Mucosa of rectum (tissue), 2 donors: ENCODE measurements at regions not wholly inside any gene's neighbourhood (a gene's known extent, or its start where the extent isn't known, plus 50 kb on each side); places are given as distances from the start of the nearest gene placed in this dataset.

Experiments used
- H3K27ac ChIP-seq, 2 donors: one replicate each; pipeline ENCODE4 v1.7.0; 2013; ENCODE audit warnings: inconsistent platforms in 2 of 2, low read depth in 2 of 2, low read length in 2 of 2
- H3K27me3 ChIP-seq, 2 donors: one replicate each; pipeline ENCODE4 v1.7.0; 2013; ENCODE audit warnings: low read length in 2 of 2; ENCODE audit not compliant: control insufficient read depth in 2 of 2, insufficient read depth in 2 of 2
- H3K36me3 ChIP-seq, 2 donors: one replicate each; pipeline ENCODE4 v1.7.0; 2013; ENCODE audit warnings: low read length in 2 of 2; ENCODE audit not compliant: control insufficient read depth in 2 of 2, insufficient read depth in 2 of 2
- H3K4me1 ChIP-seq, 2 donors: one replicate each; pipeline ENCODE4 v1.7.0; 2013; ENCODE audit warnings: low read length in 2 of 2, mild to moderate bottlenecking in 1 of 2; ENCODE audit not compliant: control insufficient read depth in 2 of 2, insufficient read depth in 2 of 2
- H3K4me3 ChIP-seq, 2 donors: one replicate each; pipeline ENCODE4 v1.7.0; 2013; ENCODE audit warnings: low read length in 2 of 2
- H3K9ac ChIP-seq, 2 donors: one replicate each; pipeline ENCODE4 v1.7.0; 2013; ENCODE audit warnings: low read length in 2 of 2, low read depth in 1 of 2, mild to moderate bottlenecking in 1 of 2
- H3K9me3 ChIP-seq, 2 donors: one replicate each; pipeline ENCODE4 v1.7.0; 2013; ENCODE audit warnings: low read length in 2 of 2; ENCODE audit not compliant: control insufficient read depth in 2 of 2
- donor health status: healthy.
- donor health status: Normal muscosa, but diverticular disease.

GRCh38 chr3:98980915-98981596 is 79.6 kb upstream of the DCBLD2 start:
- Histone ChIP-seq H3K27me3 (no peaks in the 10 kb centered on the region), H3K4me3 (no peak overlapping the region), H3K9ac (no peak overlapping the region), H3K9me3 (no peaks in the 10 kb centered on the region), H3K4me1 (no peaks in the 10 kb centered on the region), H3K27ac (no peak overlapping the region), H3K36me3 (no peaks in the 10 kb centered on the region)

DNA sequence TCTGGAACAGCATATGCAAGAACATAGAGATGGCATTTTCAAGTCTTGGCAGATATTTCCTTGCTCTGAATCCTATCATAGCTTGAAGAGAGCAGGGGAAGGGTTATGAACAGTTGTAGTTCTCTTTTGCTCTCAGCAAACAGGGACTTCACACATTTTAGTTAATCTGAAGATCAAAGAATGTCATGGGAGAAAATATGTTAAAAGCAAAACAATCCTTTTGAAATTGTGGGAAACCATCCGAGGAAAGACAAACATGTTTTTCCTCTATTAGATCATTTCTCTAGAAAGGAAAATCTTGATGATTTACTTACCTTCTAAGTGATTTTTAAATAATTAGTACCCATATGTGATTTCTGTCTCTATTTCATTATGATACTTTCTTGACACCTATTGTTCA is 77.8 kb upstream of the DCBLD2 start:
- Histone ChIP-seq H3K36me3 (no peaks in the 10 kb centered on the region), H3K4me3 (no peak overlapping the region), H3K9me3 (no peaks in the 10 kb centered on the region), H3K9ac (no peak overlapping the region), H3K27me3 (no peaks in the 10 kb centered on the region), H3K27ac (no peak overlapping the region), H3K4me1 (no peaks in the 10 kb centered on the region)

- Histone ChIP-seq H3K4me1 (no peaks in the 10 kb centered on the region), H3K4me3 (no peak overlapping the region), H3K27ac (no peak overlapping the region), H3K27me3 (no peaks in the 10 kb centered on the region), H3K36me3 (no peaks in the 10 kb centered on the region), H3K9me3 (no peaks in the 10 kb centered on the region), H3K9ac (no peak overlapping the region)
These were observed 76.7 kb upstream of the DCBLD2 start for GRCh38 chr3:98978068-98978811.

GRCh38 chr3:98977520-98977919 is 76.0 kb upstream of the DCBLD2 start:
- no peaks in the 10 kb centered on the region for H3K27me3 ChIP-seq
- H3K9me3 ChIP-seq, result no peaks in the 10 kb centered on the region
- H3K36me3 ChIP-seq, result no peaks in the 10 kb centered on the region
- no peak overlapping the region for H3K4me3 ChIP-seq
- no peak overlapping the region for H3K9ac ChIP-seq
- H3K27ac ChIP-seq, result no peak overlapping the region
- no peaks in the 10 kb centered on the region for H3K4me1 ChIP-seq

GRCh38 chr3:98974442-98974841 is 72.9 kb upstream of the DCBLD2 start:
- H3K4me1 ChIP-seq, result no peaks in the 10 kb centered on the region
- no peaks in the 10 kb centered on the region for H3K27me3 ChIP-seq
- no peak overlapping the region for H3K27ac ChIP-seq
- H3K4me3 ChIP-seq, result no peak overlapping the region
- H3K36me3 ChIP-seq, result no peaks in the 10 kb centered on the region
- H3K9ac ChIP-seq, result no peak overlapping the region
- H3K9me3 ChIP-seq, result no peaks in the 10 kb centered on the region

GRCh38 chr3:98972720-98973119 is 71.2 kb upstream of the DCBLD2 start:
- Histone ChIP-seq H3K9me3 (no peaks in the 10 kb centered on the region), H3K36me3 (no peaks in the 10 kb centered on the region), H3K27ac (no peak overlapping the region), H3K27me3 (no peaks in the 10 kb centered on the region), H3K4me1 (no peaks in the 10 kb centered on the region), H3K4me3 (no peak overlapping the region), H3K9ac (no peak overlapping the region)

GRCh38 chr3:98972155-98972554 is 70.7 kb upstream of the DCBLD2 start:
- H3K36me3 ChIP-seq, result no peaks in the 10 kb centered on the region
- H3K4me1 ChIP-seq, result no peaks in the 10 kb centered on the region
- H3K9me3 ChIP-seq, result no peaks in the 10 kb centered on the region
- no peak overlapping the region for H3K27ac ChIP-seq
- H3K9ac ChIP-seq, result no peak overlapping the region
- H3K4me3 ChIP-seq, result no peak overlapping the region
- H3K27me3 ChIP-seq, result no peaks in the 10 kb centered on the region

DNA sequence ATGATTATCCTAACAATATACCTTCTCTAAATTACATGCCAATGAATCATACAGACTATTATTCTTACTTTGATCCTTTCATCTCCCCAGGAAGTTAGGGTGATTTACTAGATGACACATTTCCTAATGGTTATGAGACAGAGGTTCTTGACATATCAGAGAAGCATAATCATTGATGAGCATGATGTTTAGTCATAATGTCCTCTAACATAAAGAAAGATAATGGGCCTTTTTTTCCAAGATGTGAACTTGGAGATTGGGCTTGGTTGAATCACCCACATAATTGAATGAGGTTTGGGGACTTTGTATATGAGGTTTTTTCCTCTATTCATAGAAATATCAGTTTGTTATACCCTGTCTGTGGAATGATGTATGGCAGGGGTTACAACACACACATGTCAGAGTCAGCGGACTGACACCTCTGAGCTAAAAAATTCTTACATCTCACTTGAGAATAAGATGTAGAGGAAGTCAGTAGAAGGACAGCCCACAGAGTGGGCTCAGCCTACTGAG is 69.7 kb upstream of the DCBLD2 start:
- H3K9me3 ChIP-seq, result no peaks in the 10 kb centered on the region
- no peak overlapping the region for H3K9ac ChIP-seq
- H3K4me3 ChIP-seq, result no peak overlapping the region
- H3K4me1 ChIP-seq, result no peaks in the 10 kb centered on the region
- no peaks in the 10 kb centered on the region for H3K36me3 ChIP-seq
- H3K27ac ChIP-seq, result no peak overlapping the region
- H3K27me3 ChIP-seq, result no peaks in the 10 kb centered on the region

GRCh38 chr3:98969295-98969694 is 67.8 kb upstream of the DCBLD2 start:
- Histone ChIP-seq H3K27me3 (no peaks in the 10 kb centered on the region), H3K4me3 (no peak overlapping the region), H3K27ac (no peak overlapping the region), H3K9ac (no peak overlapping the region), H3K36me3 (no peaks in the 10 kb centered on the region), H3K9me3 (no peaks in the 10 kb centered on the region), H3K4me1 (no peaks in the 10 kb centered on the region)

DNA sequence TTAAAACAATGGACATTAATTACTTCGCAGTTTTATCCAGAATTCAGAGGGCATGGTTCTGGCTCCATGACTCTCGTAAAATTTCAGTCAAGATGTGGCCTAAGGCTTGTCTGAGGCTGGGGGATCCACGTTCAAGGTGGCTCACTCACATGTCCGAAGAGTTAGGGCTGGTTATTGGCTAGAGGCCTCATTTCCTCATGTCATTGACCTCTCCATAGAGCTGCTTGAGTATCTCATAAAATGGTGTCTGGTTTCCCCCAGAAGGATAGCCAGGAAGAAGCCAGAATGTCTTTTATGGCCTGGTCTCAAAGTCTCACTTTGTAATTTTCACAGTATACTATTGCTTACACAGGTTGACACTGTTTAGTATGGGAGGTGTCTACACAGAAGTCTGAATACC is 67.3 kb upstream of the DCBLD2 start:
- Histone ChIP-seq H3K4me3 (no peak overlapping the region), H3K27ac (no peak overlapping the region), H3K27me3 (no peaks in the 10 kb centered on the region), H3K9ac (no peak overlapping the region), H3K9me3 (no peaks in the 10 kb centered on the region), H3K36me3 (no peaks in the 10 kb centered on the region), H3K4me1 (no peaks in the 10 kb centered on the region)
